Stimulated activated CD4-positive, alpha-beta T cell treated with anti-CD3 and anti-CD28 coated beads, Interleukin-12 subunit alpha, Interleukin-12 subunit beta, amount 100 ng/mL, for 48 hours (primary cell): ENCODE measurements at regions not wholly inside any gene's neighbourhood (a gene's known extent, or its start where the extent isn't known, plus 50 kb on each side); places are given as distances from the start of the nearest gene placed in this dataset.

ENCODE experiments used
- DNase-seq, 3 donors: peaks; one replicate each; pipeline ENCODE4 v3.0.0-alpha.2; 2020; ENCODE audit warnings: low read depth in 2 of 3, low spot score in 1 of 3

DNA sequence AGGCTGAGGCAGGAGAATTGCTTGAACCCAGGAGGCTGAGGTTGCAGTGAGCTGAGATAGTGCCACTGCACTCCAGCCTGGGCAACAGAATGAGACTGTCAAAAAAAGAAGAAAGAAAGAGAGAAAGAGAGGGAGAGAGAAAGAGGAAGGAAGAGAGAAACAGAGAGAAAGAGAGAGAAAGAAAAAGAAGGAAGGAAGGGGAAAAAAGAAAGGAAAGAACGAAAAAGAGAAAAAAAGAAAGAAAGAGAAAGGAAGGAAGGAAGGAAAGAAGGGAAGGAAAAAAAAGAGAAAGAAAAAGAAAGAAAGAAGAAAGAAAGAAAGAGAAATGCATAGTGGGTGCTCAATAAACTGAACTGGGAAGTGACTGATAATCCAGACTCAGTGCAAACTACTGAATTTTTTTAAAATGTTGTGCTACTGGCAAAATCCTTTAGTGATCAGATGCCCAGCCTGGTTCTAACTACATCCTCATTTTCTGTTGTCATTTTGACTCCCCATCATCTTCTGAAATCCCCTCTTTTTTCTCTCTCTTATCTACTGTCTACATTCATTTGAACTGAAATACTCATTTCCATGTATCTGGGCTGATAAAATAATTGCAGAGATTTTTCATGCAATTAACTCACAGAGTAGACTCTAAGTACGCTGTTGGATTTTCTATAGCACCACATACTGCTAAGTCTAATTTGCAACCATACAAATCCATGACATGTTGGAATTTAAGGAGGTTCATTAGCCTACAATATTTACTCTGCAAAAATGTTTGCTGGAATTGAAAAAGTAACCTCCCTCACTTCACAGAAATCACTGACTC is 85.3 kb upstream of the HIVEP1 start:
- no peak for DNase-seq

DNA sequence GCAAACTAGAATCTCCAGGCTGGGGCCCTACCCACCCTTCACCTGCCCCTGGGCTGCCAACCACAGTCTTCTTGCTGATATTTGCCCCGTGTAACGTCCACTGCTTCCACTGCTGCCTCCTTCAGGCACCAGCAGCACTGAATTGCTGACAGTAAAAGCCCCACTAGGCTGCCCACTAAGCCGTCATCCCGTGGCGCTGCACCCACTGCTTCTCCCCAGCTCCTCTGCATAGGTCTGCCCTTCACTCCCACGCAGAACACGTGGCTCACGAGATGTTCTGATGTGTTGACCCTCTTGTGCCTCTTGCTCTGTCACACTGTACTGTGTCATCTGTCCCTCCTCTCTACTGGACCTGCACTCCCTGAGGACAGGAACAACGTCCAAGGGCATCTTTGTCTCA is 86.3 kb upstream of the HIVEP1 start:
- DNase-seq: no peak

DNA sequence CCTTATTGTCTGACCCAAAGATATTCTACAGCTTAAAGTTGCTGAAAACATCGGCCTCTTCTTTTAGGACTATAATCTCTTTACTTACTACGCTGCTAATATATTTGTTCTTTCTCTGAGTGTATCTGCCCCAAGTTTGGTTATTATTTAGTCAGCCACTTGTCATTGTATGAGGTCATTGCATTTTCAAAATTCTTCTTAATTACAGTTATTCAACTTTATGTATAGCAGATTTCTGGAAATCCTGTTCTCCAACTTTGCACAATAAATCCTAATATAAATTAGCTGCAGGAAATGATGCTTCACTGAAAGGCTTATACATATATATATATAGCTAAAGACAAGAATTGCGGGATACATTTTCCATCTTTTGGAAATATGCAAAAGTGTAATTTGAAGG is 88.5 kb upstream of the HIVEP1 start:
- no peak for DNase-seq

DNA sequence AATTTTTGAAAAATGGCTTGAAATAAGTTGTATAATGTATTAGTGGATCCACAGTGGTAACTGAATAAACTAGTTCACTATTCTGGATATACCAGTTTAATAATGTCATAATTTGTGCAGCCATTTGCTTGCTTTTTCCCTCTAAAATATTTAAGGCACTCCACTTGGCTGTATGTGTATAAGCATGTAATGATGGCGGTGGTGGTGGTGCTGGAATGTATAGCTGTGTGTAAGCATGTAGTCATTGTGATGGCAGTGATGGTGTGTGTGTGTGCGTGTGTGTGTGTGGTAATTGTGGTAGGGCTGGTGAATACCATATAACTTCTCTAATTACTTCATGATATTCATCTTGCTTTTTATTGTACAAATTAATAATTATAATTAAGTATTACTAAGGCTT is 89.2 kb upstream of the HIVEP1 start:
- no peak for DNase-seq

DNA sequence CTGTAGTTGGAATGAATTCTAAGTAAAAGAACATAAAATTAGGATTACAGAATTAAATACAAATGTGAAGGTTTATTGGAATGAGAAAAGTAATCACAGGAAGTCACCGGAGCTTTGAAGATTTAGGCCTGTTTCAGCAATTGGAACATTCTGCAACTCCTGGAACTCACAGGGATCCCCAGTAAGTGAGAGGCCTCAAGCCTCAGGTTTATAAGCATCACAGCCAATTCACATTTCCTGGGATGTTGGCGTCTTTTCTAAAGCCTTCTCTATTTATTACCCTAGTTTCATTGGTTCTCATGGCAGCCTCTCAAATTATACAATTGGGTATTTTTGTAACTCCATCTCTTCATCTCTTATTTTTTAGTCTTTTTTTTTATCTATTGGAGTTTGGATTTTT is 90.4 kb upstream of the HIVEP1 start:
- no peak for DNase-seq

DNA sequence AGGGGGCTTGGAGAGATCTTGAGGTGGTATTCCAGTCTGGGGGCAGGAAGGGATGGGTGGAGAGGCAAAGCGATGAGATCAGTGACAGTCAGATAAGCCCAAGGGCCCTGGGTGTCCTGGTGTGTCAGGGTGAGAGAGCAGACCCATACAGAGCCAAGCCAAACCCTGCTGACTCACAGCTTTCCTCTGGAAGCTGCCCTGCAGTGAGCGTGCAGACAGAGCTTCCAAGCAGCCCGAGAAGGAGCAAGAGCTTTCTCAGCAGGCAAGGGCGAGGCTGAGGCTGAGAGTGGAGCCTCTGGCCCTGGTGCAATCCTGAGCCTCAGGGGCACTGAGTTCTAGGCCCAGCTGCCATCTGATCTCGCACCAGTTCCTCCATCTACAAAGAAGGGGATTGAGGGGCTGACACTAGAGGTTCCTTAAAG is 91.1 kb upstream of the HIVEP1 start:
- DNase-seq: no peak

DNA sequence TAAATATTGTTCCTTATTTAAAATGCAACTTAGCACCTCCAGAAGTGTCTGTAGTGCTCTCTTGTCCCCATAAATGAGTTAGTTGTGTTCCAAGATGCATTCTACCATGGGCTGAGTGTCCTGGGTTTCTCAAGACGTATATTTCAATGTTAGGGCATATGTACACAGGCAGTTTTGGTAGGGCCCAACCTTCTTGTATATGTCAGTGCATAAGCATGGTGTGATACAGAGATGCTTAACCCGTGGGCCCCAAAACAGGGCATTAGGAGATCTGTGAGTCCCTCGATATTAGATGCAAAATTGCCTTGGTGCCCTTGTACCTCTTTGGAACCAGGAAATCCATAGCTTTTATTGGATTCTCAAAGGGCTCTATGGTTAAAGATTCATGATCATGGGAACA is 91.5 kb upstream of the HIVEP1 start:
- no peak for DNase-seq

DNA sequence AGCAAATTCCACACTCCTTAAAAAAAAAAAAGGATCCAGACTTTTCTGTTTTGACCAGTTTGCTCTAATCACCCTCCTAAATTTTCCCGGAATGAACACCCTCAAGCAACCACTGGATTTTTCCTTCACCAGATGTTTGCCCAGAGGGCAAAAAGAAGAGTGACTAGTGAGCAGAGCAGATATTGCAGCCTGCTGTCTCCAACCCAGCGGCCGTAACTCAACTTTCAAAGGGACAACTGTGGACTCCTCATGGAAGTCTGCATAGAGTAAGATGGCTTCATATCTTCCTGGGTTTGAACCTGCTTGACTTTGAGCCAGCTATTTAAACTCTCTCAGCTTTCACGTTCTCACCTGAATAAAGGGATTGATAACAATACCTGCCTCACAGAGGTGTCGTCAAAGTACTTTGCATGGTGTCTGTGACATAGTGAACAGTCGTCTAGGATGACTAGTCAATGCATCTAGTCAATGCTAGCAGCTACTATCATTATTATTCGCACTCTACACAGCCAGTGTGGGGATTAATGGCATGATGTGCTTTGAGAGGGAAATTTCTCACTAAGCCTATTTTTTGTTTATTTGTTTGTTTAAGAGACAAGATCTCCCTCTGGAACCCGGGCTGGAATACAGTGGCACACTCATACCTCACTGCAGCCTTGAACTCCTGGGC is 92.2 kb upstream of the HIVEP1 start:
- no peak for DNase-seq

DNA sequence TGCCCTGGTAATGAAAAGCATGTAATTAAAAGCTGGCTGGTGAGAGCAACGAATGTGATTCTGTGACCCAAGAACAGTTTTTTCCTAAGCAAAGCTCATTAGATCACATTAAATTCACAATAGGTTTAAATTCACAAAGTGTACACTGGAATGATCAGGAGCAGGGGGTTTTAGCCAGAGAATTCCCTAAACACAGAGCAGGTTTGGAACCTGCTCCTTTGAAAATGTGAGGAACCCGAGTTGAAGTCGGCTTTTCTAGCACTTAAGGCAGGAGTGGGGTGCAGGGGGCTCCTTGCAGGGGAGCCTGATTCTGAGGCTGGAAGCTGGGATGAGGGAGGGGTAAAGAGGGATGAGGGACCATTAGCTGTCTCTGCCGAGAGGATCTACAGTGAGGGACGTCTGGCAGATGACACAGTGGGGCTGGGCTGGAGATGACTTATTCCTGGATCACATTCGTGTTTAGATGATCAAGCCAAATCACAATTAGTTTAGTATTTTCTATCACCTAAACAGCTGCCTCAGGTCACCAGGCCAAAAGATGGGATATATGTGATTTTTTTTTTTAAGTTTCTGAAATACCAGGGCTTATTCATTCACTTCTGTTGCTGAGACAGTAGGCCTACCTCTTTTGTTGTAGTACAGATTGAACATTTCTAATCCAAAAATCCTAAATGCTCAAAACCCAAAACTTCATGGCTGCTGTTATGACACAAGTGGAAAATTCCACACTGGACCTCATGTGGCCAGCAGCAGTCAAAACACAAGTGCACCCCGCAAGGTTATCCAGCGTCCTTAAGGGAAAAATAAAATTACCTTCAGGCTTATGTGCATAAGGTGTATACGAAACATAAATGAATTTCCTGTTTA is 93.1 kb upstream of the HIVEP1 start:
- DNase-seq: no peak

DNA sequence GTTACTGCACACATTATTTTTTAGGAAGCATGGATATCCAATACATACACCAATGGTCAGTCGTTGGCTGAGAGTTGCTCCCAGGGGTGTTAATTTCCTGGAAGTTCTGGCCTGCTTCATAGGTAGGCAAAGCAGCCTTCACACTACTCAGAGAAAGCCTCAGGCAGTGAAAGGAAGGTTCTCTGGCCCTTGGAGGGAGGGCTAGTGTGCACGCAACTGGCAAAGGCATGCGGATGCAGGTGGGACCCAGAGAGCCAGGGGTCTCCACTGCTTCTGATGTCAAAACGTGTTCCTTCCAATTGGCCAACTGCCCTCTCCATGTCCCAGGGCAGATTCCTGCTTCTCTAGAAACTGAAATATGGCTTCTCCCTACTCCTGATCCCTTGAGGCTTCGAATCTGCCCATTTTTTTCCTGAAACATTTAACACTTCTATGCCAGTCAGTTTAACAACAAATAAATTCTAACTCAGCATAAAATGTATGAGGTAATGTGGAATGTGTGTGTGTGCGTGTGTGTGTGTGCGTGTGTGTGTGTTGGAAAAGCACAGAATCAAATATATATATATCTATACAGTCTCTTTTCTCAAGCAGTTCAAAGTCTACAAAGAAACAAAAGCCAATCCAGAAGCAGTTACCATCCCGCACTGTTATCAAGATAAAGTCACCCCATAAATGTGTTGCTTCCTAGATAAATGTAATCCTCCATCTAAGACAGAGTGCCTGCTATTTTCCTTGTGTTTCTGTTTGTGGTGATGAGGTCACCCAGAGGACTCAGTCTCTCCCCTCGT is 94.0 kb upstream of the HIVEP1 start:
- no peak for DNase-seq

DNA sequence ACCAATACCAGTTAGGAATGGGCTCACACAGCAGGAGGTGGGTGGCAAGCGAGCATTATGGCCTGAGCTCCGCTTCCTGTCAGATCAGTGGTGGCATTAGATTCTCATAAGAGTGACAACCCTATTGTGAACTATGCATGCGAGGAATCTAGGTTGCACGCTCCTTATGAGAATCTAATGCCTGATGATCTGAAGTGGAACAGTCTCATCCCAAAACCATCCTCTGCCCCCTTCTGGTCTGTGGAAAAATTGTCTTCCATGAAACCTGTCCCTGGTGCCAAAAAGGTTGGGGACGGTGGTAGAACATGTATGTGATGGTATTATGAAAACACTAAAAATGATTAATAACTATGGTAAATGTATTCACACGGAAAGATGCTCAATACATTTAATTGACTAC is 99.7 kb upstream of the HIVEP1 start:
- DNase-seq: no peak

DNA sequence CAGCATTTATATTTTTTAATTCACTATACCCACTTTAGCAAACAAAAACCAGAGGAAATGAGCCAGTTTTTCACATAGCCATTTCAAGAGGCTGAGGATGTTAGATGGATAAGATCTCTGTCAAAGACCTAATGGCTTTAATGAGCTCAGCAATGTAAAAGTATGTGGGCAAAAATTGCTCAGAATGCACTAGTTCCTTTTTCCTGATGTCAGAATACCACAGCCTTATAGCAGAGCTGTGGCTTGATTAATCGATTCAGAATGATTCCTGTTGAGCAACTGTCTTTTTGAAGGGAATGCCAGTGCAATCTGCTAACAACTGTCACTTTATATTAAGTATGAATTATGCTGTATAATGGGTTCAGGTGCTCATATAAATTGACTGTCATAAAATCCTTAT is 100.6 kb upstream of the HIVEP1 start:
- DNase-seq: no peak

DNA sequence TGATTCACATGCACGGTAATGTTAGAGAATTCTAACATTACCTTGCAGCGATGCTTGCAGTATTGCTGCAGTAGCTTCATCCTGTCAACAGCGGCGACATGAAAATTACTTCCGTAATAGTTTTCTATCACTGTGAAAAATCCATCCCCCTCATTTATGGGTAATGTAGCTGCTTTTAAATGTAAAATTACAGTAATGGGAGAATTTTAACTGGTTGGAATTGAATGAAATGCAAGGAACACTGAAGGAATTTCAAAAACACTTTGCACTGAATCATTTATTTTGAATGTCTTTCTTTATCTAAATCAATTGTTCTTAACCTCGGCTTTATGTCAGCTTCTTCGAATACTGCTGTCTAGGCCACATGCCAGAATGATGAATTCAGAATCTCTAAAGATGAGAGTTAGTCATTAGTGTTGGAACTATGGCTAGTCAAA is 102.4 kb upstream of the HIVEP1 start:
- DNase-seq: no peak

DNA sequence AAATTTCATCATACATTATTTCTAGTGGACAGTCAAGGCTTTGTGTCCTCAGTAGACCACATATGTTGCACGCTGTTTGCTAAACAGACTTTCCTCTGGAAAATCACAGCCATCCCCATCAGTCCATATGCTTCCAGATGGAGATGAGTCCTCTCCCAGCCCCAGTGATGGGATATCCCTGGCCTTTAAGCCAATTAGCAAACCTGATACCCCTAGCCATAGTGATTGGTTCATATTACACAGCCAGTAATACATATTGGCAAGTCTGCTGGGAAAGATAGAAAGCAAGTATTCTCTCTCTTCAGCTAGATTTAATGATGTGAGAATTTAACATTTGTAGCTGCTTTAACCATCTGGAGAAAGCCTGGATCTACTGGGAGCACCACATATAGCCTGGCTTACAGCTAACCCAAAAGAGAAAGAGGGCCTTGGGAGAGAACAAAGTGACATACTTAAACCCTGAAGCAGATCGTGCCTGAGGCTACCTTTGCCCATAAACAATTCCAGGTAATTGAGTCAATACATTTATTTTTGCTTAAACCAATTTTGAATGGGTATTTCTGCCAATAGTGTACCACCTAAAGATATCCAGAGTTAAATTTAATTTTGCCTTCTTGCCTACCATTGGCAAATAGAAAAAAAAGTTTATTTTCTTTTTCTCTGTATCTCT is 103.5 kb upstream of the HIVEP1 start:
- no peak for DNase-seq

DNA sequence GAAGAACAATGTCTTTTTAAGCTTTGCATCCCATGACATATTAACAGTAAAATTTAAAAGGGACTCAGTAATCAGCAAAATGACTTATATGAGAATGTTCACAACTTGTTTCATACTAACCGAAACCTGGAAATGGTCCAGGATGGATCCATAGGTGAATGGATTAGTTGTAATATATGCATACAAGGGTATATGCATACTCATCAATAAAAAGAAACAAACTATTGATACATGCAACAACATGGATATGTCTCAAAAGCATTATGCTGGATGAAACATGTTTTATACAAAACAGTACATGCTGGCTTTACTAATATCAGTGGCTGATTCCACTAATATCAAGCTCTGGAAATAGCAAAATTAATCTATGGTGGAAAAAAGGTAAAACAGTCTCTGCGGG is 108.5 kb upstream of the HIVEP1 start:
- DNase-seq: no peak

DNA sequence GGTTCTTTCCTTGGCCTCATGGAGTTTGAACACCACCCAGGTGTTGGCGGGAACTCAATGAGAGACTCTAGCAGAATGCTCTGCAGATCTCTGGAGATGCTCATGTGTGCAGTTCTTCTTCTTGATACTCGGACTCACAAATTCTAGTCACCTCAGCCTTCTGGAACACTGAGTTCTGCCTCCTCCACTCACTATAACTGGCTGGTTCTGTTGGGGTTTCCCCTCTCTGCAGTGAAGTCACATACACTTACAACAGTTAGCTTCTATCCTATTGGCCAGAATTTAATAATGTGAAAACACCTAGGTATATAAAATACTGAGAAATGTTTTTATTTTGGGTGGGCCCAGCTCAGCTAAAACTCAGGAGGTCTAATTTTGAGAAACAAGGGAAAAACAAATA is 109.6 kb upstream of the HIVEP1 start:
- no peak for DNase-seq

DNA sequence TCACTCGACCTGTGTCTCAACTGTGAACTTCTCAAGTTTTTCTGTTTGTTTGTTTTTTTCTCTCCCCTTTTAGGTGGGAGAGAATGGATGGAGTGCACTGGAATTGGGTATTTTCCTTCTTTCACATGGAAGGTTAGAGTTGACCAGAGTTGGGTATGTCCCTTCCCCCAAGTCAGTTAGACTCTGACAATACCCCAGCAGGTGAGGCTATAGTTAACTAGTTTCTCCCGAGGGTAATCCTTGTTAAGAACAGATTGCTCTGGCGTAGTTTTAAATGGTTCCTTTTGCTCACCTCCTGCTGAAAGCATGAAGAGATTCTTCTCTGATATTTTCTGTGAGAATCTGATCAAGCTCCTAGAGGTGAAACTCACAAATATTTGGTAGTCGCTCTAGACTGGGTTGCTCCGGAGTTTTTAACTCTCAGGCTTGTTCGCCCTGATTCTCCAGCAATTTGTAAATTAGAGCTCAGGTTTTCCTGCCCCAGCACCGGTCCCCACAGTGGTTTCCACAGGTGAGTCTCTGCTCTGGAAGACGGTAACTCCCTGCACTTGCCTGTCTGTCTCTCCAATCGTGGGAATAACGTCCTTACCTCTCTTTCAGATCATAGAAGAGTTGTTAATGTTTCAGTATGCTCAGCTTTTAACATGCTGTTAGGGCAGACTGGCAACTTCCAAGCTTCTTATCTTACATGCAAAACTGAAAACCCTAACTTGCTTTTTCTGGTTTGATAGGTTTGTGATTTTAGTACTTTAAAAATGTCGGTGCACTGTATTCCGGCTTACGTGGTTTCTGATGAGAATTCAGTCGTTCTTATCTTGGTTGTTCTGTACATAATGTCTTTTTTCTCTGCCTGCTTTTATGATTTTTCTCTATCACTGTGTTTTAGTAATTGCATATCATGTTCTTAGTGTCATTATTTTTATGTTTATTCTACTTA is 111.2 kb upstream of the HIVEP1 start:
- DNase-seq: no peak

DNA sequence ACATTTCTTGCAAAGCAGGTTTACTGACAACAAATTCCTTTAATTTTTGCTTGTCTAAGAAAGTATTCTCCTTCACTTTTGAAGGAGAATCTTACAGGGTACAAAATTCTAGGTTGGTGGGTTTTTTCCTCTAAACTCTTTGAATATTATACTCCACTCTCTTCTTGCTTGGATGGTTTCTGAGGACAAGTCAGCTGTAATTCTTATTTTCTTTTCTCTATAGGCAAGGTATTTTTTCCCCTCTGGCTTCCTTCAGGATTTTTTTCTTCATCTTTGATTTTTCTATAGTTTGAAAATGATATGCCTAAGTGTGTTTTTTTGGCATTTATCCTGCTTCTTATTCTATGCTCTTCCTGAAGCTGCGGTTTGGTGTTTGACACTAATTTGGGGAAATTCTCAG is 112.5 kb upstream of the HIVEP1 start:
- DNase-seq: no peak

DNA sequence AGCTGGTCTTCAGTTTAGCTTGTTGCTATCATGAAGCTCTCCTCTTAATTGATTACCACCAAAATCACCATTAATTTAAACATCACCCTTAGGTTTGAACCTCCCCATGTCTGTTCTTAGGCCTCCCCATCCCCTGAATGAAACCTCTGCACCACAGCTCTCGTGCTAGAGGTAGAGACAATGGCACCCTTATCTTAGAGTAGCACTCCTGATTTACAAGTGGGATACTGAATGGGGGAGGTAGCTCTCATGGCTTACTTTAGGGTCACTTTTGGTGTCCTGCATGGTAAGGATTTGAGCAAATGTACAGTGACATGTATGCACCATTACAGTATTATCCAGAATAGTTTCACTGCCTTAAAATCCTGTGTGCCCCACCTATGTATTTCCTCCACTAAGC is 115.6 kb upstream of the ADTRP start:
- no peak for DNase-seq
